ENCODE measurements at regions not wholly inside any gene's neighbourhood (a gene's known extent, or its start where the extent isn't known, plus 50 kb on each side); places are given as distances from the start of the nearest gene placed in this dataset.

DNA sequence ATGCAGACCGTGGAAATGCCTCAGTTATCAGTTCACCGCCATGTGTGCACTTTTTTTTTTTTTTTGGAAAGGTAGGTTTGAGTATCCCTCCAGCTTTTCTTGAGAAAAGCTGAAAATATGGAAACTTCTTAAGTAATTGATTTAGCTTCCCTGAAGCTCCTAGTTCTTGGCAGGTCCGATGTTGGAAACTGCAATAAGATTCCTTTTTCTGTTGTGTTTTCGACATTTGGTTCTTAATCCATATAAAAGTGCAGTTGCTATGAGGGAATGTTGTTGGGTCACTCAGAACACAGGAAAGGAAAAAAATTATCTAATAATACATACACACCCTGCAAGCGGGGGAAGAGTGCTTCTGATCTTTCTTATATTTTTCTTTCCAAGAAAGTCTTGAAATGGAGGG is 665.2 kb downstream of the INHBA start:
- H3K23ac ChIP-seq (ENCODE audit: insufficient read length, low read depth, low read length), result no peak overlapping the region
- no peak overlapping the region for H2BK12ac ChIP-seq (ENCODE audit: insufficient read length, low read depth, low read length)
- H3K27ac ChIP-seq (ENCODE audit: insufficient read length, low read depth, low read length), result no peak overlapping the region
- no peak overlapping the region for H4K8ac ChIP-seq (replicated peaks; ENCODE audit: insufficient read length, low read depth, low read length)
- H3K4me3 Mint-ChIP-seq, result no peak overlapping the region
- peaks cover 4% of the 10 kb centered on the region for H3K27me3 Mint-ChIP-seq (ENCODE audit: low read depth)
- H2BK120ac ChIP-seq (ENCODE audit: low read depth, low read length, poor library complexity, severe bottlenecking), result no peak overlapping the region
- H3K4me1 Mint-ChIP-seq, result peaks cover 0 to 5% of the 10 kb centered on the region in 2 experiments; a peak in 2 of 4 replicates
- no peaks in the 10 kb centered on the region for H3K79me1 ChIP-seq (ENCODE audit: insufficient read depth, low read depth, low read length, poor library complexity, severe bottlenecking)
- no peak overlapping the region for H3K56ac ChIP-seq (ENCODE audit: insufficient read length, low read depth, low read length)
- no peak overlapping the region for H2BK15ac ChIP-seq (ENCODE audit: low read depth, low read length)
- H4K91ac ChIP-seq (ENCODE audit: insufficient read length, low read depth, low read length), result no peak overlapping the region
- H2AK5ac ChIP-seq (ENCODE audit: insufficient read length, low read length), result no peak overlapping the region
- no peak overlapping the region for H3K18ac ChIP-seq (ENCODE audit: insufficient read length, low read depth, low read length)
- H3K79me2 ChIP-seq (ENCODE audit: insufficient read depth, low read length), result no peaks in the 10 kb centered on the region
- no peak overlapping the region for H2AFZ ChIP-seq (ENCODE audit: low read length)
- no peak overlapping the region for H3K14ac ChIP-seq (ENCODE audit: insufficient read depth, low read length)
- H3K9me3 Mint-ChIP-seq, result no peaks in the 10 kb centered on the region
- no peak overlapping the region for H3K27ac Mint-ChIP-seq
- H3K9ac ChIP-seq (ENCODE audit: extremely low read depth, insufficient read length, low read length), result no peak overlapping the region
- no peak overlapping the region for H3K4ac ChIP-seq (ENCODE audit: low read depth, low read length)
- no peak overlapping the region for H4K5ac ChIP-seq (ENCODE audit: insufficient read length, low read depth, low read length)
- no peak for TF ChIP-seq CTCF (conservative IDR thresholded peaks at IDR 0.05)
- no peaks in the 10 kb centered on the region for H3K27me3 ChIP-seq (ENCODE audit: insufficient read depth, low read length)
- WGBS (ENCODE audit: extremely low coverage, insufficient read length, low lambda C conversion rate), result no CpG with 5 or more reads among the region's 5 CpGs
- no peak overlapping the region for H2BK5ac ChIP-seq (ENCODE audit: insufficient read length, low read length)
- H3K9me3 ChIP-seq (ENCODE audit: control insufficient read depth, low read depth, low read length), result no peaks in the 10 kb centered on the region
- no peak overlapping the region for H3T11ph ChIP-seq (ENCODE audit: low read length)
- no peaks in the 10 kb centered on the region for H3K23me2 ChIP-seq (ENCODE audit: insufficient read length, low read depth, low read length, poor library complexity, severe bottlenecking)
- H2BK20ac ChIP-seq (ENCODE audit: low read depth, low read length, poor library complexity, severe bottlenecking), result no peak overlapping the region
- no peaks in the 10 kb centered on the region for H4K20me1 ChIP-seq (ENCODE audit: control insufficient read depth, insufficient read depth, insufficient read length)
- H3K36me3 Mint-ChIP-seq (ENCODE audit: insufficient read depth in 1 of 3, low read depth in 3 of 3), result no peaks in the 10 kb centered on the region
- DNase-seq, result no peak
- H3K4me2 ChIP-seq (ENCODE audit: insufficient read depth, insufficient read length, low read length), result no peak overlapping the region
- no peaks in the 10 kb centered on the region; the same call in none of the 2 replicates for H3K4me1 ChIP-seq (ENCODE audit: insufficient read depth, low read length)

Data from H9 (cell line).